ENCODE measurements at regions not wholly inside any gene's neighbourhood (a gene's known extent, or its start where the extent isn't known, plus 50 kb on each side); places are given as distances from the start of the nearest gene placed in this dataset.
A peak's percentile ranks its signal among the peaks of the same experiment; 100 is the strongest.

- TF ChIP-seq MYPOP (CRISPR knock-in tag; IDR thresholded peaks at IDR 0.05) (peak; percentile 39; the same call in 1 of the 2 replicates), ZFAT (CRISPR knock-in tag; conservative IDR thresholded peaks at IDR 0.05) (0 out of 2 replicates have a peak, but pooled peaks have one; percentile 33), HNRNPK (IDR thresholded peaks at IDR 0.05; ENCODE audit: low read depth, low read length, poor library complexity, severe bottlenecking) (peak; percentile 86), PHF8 (CRISPR knock-in tag; IDR thresholded peaks at IDR 0.05) (peak; percentile 17; the same call in 1 of the 2 replicates), ZNF326 (CRISPR knock-in tag; IDR thresholded peaks at IDR 0.05; ENCODE audit: borderline replicate concordance) (no peak), EZH2 (conservative IDR thresholded peaks at IDR 0.05; ENCODE audit: low read depth, low read length) (peak; percentile 83), RFXAP (CRISPR knock-in tag; IDR thresholded peaks at IDR 0.05; ENCODE audit: borderline replicate concordance) (0 out of 2 replicates have a peak, but pooled peaks have one; percentile 33), HNRNPLL (IDR thresholded peaks at IDR 0.05; ENCODE audit: low read depth, low read length, poor library complexity, severe bottlenecking) (peak; percentile 96), ZGPAT (CRISPR knock-in tag; IDR thresholded peaks at IDR 0.05) (peak; percentile 32; the same call in 1 of the 2 replicates), ZNF777 (CRISPR knock-in tag; IDR thresholded peaks at IDR 0.05) (peak; percentile 67), ZNF616 (CRISPR knock-in tag; IDR thresholded peaks at IDR 0.05; ENCODE audit: low read depth) (no peak), KDM4B (CRISPR knock-in tag; IDR thresholded peaks at IDR 0.05) (no peak), ZNF773 (CRISPR knock-in tag; IDR thresholded peaks at IDR 0.05; ENCODE audit: borderline replicate concordance) (0 out of 2 replicates have a peak, but pooled peaks have one; percentile 71), HINFP (CRISPR knock-in tag; IDR thresholded peaks at IDR 0.05; ENCODE audit: low read depth) (peak; percentile 95), CHD2 (IDR thresholded peaks at IDR 0.05; ENCODE audit: low read depth, low read length) (0 out of 2 replicates have a peak, but pooled peaks have one; percentile 46), ZNF687 (CRISPR knock-in tag; IDR thresholded peaks at IDR 0.05) (peak; percentile 67), PHF21A (CRISPR knock-in tag; IDR thresholded peaks at IDR 0.05) (0 out of 2 replicates have a peak, but pooled peaks have one; percentile 12)
Observed at GRCh38 chr20:63101781-63102720, 95.3 kb upstream of the BHLHE23 start (continued).

All from HepG2 (cell line).